BE2C (cell line): ENCODE measurements at regions not wholly inside any gene's neighbourhood (a gene's known extent, or its start where the extent isn't known, plus 50 kb on each side); places are given as distances from the start of the nearest gene placed in this dataset.

ENCODE experiments used
- DNase-seq: peaks from one replicate; pipeline ENCODE4 v3.0.0-alpha.2; 2020
- H3K27me3 ChIP-seq: fragments of 250-450 bp; sonication (Bioruptor Pico); 2 replicates; pipeline ENCODE4 v1.5.1; 2020; ENCODE audit warnings: mild to moderate bottlenecking
- H3K36me3 ChIP-seq: fragments of 250-450 bp; sonication (Bioruptor Pico); 2 replicates; pipeline ENCODE4 v1.5.1; 2020; ENCODE audit warnings: mild to moderate bottlenecking
- H3K4me1 ChIP-seq: fragments of 250-450 bp; sonication (Bioruptor Pico); 2 replicates; pipeline ENCODE4 v1.5.1; 2020
- H3K4me3 ChIP-seq: 2 replicates; pipeline ENCODE4 v1.5.1; 2011; ENCODE audit warnings: low read depth, low read length
- H3K9me3 ChIP-seq: fragments of 250-450 bp; sonication (Bioruptor Pico); 2 replicates; pipeline ENCODE4 v1.5.1; 2020
- TF ChIP-seq, protein P1 (sequence below): IDR thresholded peaks from 2 replicates; pipeline ENCODE4 v1.5.1; 2012; ENCODE audit warnings: mild to moderate bottlenecking, low read depth, low read length

DNA sequence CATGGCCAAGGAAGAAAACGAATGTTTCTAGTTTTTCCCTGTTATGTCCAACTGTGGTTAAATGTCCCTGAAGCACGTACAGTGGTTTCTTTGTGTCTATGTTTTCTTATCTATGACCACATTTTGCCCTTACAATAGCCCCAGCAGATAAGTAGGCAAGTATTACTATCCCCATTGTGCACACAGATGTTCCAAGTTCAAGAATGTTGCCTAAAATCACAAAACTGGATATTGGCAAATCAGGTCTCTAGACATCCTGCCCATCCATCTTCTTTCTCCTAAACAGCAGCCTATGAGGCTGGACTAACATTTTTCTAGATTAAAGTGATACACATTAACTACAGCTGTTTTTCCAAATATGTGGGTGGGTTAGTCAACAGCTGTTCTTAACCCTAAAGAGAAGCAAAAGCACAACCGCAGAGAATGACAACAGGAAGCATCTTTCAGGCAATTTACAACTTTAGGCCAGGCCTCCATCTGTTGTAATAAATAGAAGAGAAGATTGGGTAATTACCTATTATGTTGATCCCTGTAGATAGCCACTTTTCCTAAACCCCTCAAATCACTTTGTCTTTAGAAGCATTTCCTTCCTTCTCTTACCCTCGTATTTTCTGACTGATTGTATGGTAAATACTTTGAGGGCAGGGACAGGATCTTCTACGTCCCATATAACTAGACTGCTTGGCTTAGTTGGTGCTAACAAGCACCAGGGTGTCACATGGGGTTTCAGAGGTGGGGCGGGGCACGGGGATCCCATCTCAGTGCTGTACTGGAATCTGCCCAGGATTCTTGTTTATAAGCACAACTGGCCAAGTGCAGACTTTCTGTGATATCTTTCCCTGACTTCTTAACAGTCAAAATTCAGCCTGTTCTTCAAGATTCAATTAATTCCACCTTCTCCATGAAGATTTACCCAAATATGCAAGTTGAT is 132.1 kb upstream of the SETBP1 start:
- no peaks in the 10 kb centered on the region for H3K4me1 ChIP-seq
- DNase-seq: no peak
- H3K27me3 ChIP-seq: no peaks in the 10 kb centered on the region
- no peak overlapping the region for H3K4me3 ChIP-seq
- H3K9me3 ChIP-seq: no peaks in the 10 kb centered on the region
- TF ChIP-seq, protein P1, sequence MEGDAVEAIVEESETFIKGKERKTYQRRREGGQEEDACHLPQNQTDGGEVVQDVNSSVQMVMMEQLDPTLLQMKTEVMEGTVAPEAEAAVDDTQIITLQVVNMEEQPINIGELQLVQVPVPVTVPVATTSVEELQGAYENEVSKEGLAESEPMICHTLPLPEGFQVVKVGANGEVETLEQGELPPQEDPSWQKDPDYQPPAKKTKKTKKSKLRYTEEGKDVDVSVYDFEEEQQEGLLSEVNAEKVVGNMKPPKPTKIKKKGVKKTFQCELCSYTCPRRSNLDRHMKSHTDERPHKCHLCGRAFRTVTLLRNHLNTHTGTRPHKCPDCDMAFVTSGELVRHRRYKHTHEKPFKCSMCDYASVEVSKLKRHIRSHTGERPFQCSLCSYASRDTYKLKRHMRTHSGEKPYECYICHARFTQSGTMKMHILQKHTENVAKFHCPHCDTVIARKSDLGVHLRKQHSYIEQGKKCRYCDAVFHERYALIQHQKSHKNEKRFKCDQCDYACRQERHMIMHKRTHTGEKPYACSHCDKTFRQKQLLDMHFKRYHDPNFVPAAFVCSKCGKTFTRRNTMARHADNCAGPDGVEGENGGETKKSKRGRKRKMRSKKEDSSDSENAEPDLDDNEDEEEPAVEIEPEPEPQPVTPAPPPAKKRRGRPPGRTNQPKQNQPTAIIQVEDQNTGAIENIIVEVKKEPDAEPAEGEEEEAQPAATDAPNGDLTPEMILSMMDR: no peak
- H3K36me3 ChIP-seq: no peaks in the 10 kb centered on the region

DNA sequence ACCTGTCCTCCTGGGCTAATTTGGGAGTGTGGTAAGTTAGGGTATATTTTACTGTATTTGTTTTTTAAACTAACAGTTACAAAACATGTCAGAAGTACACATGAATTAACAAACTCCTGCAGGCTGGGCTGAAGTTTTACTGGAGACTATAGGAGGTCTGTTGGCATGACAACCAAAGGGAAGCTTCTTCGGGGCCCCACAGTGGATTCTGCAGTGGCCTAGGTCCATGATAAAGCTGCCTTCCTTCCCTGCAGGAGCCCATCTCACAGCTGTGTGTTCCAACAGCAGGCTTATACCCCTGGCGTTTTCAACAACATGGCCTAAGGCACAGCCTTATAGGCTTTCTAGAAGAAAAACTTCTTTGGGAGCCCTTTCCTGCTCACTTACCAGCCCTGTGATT is 128.0 kb upstream of the SETBP1 start:
- DNase-seq: no peak
- H3K4me3 ChIP-seq: no peak overlapping the region
- H3K36me3 ChIP-seq: no peaks in the 10 kb centered on the region
- H3K9me3 ChIP-seq: no peaks in the 10 kb centered on the region
- H3K4me1 ChIP-seq: no peaks in the 10 kb centered on the region
- H3K27me3 ChIP-seq: no peaks in the 10 kb centered on the region
- TF ChIP-seq, protein P1: no peak

DNA sequence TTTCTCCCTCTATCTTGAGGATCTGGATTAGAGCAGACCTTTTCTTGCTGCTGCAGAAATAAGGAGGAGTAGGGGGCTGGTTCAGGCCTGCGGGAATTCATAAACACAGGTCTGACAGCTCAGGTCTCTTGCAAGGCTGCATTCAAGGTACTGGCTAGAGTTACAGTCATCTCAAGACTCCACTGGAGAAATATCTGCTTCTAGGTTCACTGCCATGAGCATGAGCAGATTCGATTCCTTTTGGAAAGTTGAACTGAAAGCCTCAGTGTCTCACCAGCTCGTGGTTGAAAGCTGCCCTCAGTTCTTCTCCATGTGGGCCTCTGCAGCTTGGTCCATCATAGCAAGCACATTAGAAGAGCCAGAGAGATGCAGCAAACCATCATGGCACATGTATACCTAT is 124.4 kb upstream of the SETBP1 start:
- Histone ChIP-seq H3K27me3 (no peaks in the 10 kb centered on the region), H3K36me3 (no peaks in the 10 kb centered on the region), H3K4me1 (no peaks in the 10 kb centered on the region), H3K9me3 (no peaks in the 10 kb centered on the region), H3K4me3 (no peak overlapping the region)
- DNase-seq: no peak
- TF ChIP-seq, protein P1: no peak

DNA sequence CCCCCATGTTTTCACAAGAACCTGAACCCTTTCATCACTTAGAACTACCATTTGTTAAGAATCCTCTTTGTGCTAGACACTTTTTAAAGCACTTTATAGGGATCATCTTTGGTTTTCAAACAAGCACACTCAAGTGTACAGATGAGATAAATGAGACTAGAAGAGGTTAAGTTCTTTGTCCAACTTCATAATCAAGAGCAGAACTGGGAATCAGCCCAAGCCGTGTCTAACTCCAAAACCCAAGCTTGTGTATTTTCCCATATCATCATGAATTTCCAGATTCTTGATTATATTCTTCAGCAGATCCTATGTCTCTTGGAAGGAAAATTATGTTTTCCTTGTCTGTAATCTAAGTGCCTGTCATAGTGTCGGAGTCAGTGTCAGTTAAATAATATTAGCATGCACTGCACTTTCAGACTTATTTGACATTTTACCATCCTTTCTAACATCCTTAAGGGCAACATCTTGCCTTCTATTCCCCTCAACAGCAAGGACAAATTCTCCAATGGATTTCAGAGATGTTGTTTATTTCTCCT is 123.0 kb upstream of the SETBP1 start:
- no peaks in the 10 kb centered on the region for H3K4me1 ChIP-seq
- H3K4me3 ChIP-seq: no peak overlapping the region
- TF ChIP-seq, protein P1: no peak
- H3K9me3 ChIP-seq: no peaks in the 10 kb centered on the region
- no peaks in the 10 kb centered on the region for H3K36me3 ChIP-seq
- no peaks in the 10 kb centered on the region for H3K27me3 ChIP-seq
- no peak for DNase-seq

DNA sequence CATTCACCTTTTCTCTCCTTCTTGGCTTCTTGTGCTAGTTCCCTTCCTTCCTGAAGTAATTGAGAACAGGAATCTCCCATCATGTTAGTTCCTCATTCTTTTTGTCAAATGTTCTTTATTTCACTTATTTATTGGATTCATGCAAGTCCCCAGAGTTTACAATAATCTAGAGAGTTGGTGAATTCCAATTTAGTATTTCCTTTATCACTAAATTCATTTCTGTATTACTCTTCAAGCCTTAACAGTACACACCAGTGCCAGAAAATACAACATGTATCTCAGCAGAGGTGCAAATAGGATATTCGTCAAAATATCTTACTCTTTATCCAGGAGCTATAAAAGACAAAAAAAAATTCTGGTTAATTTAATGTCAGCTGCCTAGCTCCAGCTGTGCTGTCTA is 121.9 kb upstream of the SETBP1 start:
- H3K36me3 ChIP-seq: no peaks in the 10 kb centered on the region
- DNase-seq: no peak
- H3K9me3 ChIP-seq: no peaks in the 10 kb centered on the region
- no peak overlapping the region for H3K4me3 ChIP-seq
- TF ChIP-seq, protein P1: no peak
- no peaks in the 10 kb centered on the region for H3K4me1 ChIP-seq
- no peaks in the 10 kb centered on the region for H3K27me3 ChIP-seq

DNA sequence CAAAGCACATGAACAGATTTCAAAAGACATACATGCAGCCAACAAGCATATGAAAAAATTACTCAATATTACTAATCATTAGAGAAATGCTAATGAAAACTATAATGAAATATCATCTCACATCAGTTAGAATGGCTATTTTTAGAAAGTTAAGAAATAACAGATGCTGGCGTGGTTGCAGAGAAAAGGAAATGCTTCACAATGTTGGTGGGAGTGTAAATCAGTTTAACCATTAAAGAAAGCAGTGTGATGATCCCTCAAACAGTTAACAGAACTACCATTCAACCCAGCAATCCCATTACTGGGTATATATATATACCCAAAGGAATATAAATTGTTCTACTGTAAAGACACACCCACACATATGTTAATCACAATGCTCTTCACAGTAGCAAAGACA is 117.7 kb upstream of the SETBP1 start:
- Histone ChIP-seq H3K4me3 (no peak overlapping the region), H3K27me3 (no peaks in the 10 kb centered on the region), H3K4me1 (no peaks in the 10 kb centered on the region), H3K36me3 (no peaks in the 10 kb centered on the region), H3K9me3 (no peaks in the 10 kb centered on the region)
- TF ChIP-seq, protein P1: no peak
- DNase-seq: no peak
